Calu3 (cell line): ENCODE measurements at regions not wholly inside any gene's neighbourhood (a gene's known extent, or its start where the extent isn't known, plus 50 kb on each side); places are given as distances from the start of the nearest gene placed in this dataset.

Experiments used
- BruUV-seq: library from RNA; stranded (reverse); fragments of 400-500 nt; replicated peaks from 2 replicates; lab custom pipeline; 2021; lab: Mats Ljungman, UMichigan
- CTCF ChIA-PET: fragments of 300-600 bp; sonication (Branson Sonifier 250); formaldehyde crosslinking; loops from one replicate; lab custom pipeline; 2022; ENCODE audit warnings: antibody characterized with exemption; lab: Charles Lee
- DNase-seq: peaks from one replicate; pipeline ENCODE4 v3.0.0; 2022
- H3K27ac Mint-ChIP-seq: one replicate; pipeline ENCODE4 v1.8.0; 2022; ENCODE audit warnings: mixed read lengths; ENCODE audit not compliant: unreplicated experiment
- H3K27me3 Mint-ChIP-seq: one replicate; pipeline ENCODE4 v1.8.0; 2022; ENCODE audit warnings: mixed read lengths; ENCODE audit not compliant: unreplicated experiment
- H3K36me3 Mint-ChIP-seq: one replicate; pipeline ENCODE4 v1.8.0; 2022; ENCODE audit warnings: mild to moderate bottlenecking, moderate library complexity, mixed read lengths; ENCODE audit not compliant: insufficient read depth, unreplicated experiment
- H3K4me1 Mint-ChIP-seq: one replicate; pipeline ENCODE4 v1.8.0; 2022; ENCODE audit warnings: mild to moderate bottlenecking, low read depth, mixed read lengths; ENCODE audit not compliant: unreplicated experiment
- H3K4me3 Mint-ChIP-seq: one replicate; pipeline ENCODE4 v1.8.0; 2022; ENCODE audit warnings: mild to moderate bottlenecking, low read depth, moderate library complexity, mixed read lengths; ENCODE audit not compliant: unreplicated experiment
- H3K9me3 Mint-ChIP-seq: one replicate; pipeline ENCODE4 v1.8.0; 2022; ENCODE audit warnings: low read depth, mixed read lengths; ENCODE audit not compliant: unreplicated experiment
- intact Hi-C: fragments of 100-400 bp; cut with micrococcal nuclease; formaldehyde crosslinking; loops from one replicate; pipeline ENCODE4 v1.10.0; 2022; ENCODE audit not compliant: unreplicated experiment
- TF ChIP-seq, protein P1 (sequence below): fragments of 200-600 bp; IDR thresholded peaks from one replicate; pipeline ENCODE4 v1.8.0; 2022; ENCODE audit warnings: antibody characterized with exemption; ENCODE audit not compliant: unreplicated experiment

DNA sequence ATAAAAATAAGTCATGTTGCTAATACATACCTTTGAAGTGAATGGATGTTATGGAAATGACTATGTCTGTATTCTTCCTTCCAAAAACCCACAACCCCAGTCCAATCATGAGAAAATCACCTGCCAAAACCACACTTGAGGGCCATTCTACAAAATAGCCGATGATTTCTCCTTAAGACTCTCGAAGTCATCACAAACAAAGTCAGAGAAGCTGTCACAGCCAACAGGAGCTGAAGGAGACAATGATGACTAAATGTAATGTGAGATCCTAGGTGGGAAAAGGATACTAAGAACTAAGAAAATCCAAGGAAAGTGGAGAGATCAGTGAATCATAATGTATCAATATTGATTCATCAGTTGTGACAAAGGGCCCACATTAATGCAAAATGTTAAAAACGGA is 432.9 kb upstream of the DYNLRB2 start:
- DNase-seq, result no peak
- TF ChIP-seq, protein P1, sequence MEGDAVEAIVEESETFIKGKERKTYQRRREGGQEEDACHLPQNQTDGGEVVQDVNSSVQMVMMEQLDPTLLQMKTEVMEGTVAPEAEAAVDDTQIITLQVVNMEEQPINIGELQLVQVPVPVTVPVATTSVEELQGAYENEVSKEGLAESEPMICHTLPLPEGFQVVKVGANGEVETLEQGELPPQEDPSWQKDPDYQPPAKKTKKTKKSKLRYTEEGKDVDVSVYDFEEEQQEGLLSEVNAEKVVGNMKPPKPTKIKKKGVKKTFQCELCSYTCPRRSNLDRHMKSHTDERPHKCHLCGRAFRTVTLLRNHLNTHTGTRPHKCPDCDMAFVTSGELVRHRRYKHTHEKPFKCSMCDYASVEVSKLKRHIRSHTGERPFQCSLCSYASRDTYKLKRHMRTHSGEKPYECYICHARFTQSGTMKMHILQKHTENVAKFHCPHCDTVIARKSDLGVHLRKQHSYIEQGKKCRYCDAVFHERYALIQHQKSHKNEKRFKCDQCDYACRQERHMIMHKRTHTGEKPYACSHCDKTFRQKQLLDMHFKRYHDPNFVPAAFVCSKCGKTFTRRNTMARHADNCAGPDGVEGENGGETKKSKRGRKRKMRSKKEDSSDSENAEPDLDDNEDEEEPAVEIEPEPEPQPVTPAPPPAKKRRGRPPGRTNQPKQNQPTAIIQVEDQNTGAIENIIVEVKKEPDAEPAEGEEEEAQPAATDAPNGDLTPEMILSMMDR, result no peak
- Mint-ChIP-seq H3K36me3 (no peaks in the 10 kb centered on the region), H3K27me3 (no peaks in the 10 kb centered on the region), H3K27ac (no peak overlapping the region), H3K4me1 (peaks cover 11% of the 10 kb centered on the region), H3K9me3 (peaks cover 7% of the 10 kb centered on the region), H3K4me3 (no peak overlapping the region)
- no TSS peak for BruUV-seq
- intact Hi-C loops, result no loop called here
- CTCF ChIA-PET, result no interaction called here

DNA sequence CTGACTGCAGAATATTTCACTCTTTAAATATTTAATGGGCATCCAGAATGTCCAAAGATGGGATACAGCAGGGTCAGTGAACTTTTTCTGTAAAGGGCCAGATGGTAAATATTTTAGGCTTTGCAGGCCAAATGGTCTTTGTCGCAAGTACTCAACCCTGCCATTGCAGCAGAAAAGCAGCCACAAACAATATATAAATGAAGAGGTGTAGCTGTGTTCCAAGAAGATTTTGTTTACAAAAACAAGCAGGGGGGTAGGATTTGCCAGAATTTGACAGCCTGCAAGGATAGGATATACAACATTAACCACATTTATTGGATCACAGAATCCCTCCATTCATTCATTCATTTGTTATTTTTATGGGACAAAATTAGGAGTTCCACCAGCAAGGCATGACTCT is 435.0 kb upstream of the DYNLRB2 start:
- Mint-ChIP-seq H3K4me1 (peaks cover 11% of the 10 kb centered on the region), H3K36me3 (no peaks in the 10 kb centered on the region), H3K27ac (no peak overlapping the region), H3K9me3 (peaks cover 7% of the 10 kb centered on the region), H3K4me3 (no peak overlapping the region), H3K27me3 (no peaks in the 10 kb centered on the region)
- intact Hi-C loops, result no loop called here
- no TSS peak for BruUV-seq
- CTCF ChIA-PET, result no interaction called here
- TF ChIP-seq, protein P1, result no peak
- no peak for DNase-seq

DNA sequence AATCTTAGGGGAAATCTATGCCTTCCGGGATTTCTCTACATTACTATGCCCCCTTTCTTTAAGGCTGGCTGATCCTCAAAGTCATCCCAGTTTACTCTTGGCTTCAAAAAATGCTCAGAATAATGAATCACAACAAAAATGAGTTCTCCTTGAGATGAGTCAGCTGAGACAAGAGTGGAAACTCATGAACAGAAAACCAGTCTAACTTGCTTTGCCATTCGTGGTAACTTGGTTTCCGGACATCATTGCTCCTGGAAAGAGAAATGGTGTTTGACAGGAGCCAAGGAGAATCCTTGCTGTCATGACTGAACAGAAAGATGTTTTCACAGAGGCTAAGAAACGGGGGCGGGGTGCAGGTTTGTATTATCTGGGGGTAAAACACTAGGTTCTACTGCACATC is 435.6 kb upstream of the DYNLRB2 start:
- CTCF ChIA-PET, result no interaction called here
- H3K4me3 Mint-ChIP-seq, result peak overlapping the region; percentile 5
- peak overlapping the region; percentile 32 for H3K27ac Mint-ChIP-seq
- H3K9me3 Mint-ChIP-seq, result peaks cover 7% of the 10 kb centered on the region
- no peaks in the 10 kb centered on the region for H3K27me3 Mint-ChIP-seq
- no TSS peak for BruUV-seq
- peaks cover 11% of the 10 kb centered on the region for H3K4me1 Mint-ChIP-seq
- no peaks in the 10 kb centered on the region for H3K36me3 Mint-ChIP-seq
- intact Hi-C loops, result no loop called here
- TF ChIP-seq, protein P1, result no peak
- DNase-seq, result peak; percentile 9

DNA sequence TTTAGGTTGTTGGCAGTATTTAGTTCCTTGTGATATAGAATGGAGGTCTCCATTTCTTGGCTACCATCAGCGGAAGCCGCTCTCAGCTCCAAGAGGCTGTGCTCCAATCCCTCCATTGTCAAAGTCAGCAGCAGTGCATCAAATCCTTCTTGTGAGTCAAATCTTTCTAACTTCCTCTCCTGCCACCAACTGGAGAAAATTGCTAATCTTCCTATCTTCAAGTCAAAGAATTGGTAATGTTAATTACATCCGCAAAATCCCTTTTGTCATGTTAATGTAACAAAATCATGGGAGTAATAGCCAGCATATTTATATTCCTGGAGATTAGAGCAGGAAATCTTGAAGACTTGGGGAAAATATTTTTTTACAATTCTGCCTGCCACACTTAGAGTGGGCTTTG is 436.4 kb upstream of the DYNLRB2 start:
- no peak for DNase-seq
- Mint-ChIP-seq H3K36me3 (no peaks in the 10 kb centered on the region), H3K27ac (no peak overlapping the region), H3K9me3 (peaks cover 7% of the 10 kb centered on the region), H3K27me3 (no peaks in the 10 kb centered on the region), H3K4me1 (peaks cover 11% of the 10 kb centered on the region), H3K4me3 (no peak overlapping the region)
- TF ChIP-seq, protein P1, result no peak
- CTCF ChIA-PET, result no interaction called here
- intact Hi-C loops, result no loop called here
- BruUV-seq, result no TSS peak
